OCI-LY7 (cell line): ENCODE measurements at regions not wholly inside any gene's neighbourhood (a gene's known extent, or its start where the extent isn't known, plus 50 kb on each side); places are given as distances from the start of the nearest gene placed in this dataset.

Source experiments
- BruUV-seq: library from RNA; stranded (reverse); fragments of 400-500 nt; replicated peaks from 2 replicates; lab custom pipeline; 2021; lab: Mats Ljungman, UMichigan
- CTCF ChIA-PET: fragments of 300-600 bp; sonication (Branson Sonifier 250); formaldehyde crosslinking; loops from one replicate; lab custom pipeline; 2022; ENCODE audit warnings: antibody characterized with exemption; ENCODE audit not compliant: unreplicated experiment; lab: Charles Lee
- POLR2A ChIA-PET: fragments of 300-600 bp; sonication (Branson Sonifier 250); formaldehyde crosslinking; loops from one replicate; lab custom pipeline; 2022; ENCODE audit warnings: antibody characterized with exemption; lab: Charles Lee
- DNase-seq: peaks from one replicate; pipeline ENCODE4 v3.0.0-alpha.2; 2015; ENCODE audit warnings: low spot score
- H2AFZ ChIP-seq: fragments of 200-600 bp; sonication (generic), shearing (Covaris generic); 2 replicates; pipeline ENCODE4 v1.6.1; 2014; ENCODE audit warnings: mild to moderate bottlenecking, antibody characterized with exemption, low read length, moderate library complexity
- H3K27ac ChIP-seq: fragments of 200-600 bp; sonication (generic); 2 replicates; pipeline ENCODE4 v1.5.1; 2014; ENCODE audit warnings: mixed run types, low read depth, mild to moderate bottlenecking, moderate library complexity, low read length, inconsistent platforms; ENCODE audit not compliant: poor library complexity, severe bottlenecking
- H3K36me3 ChIP-seq: fragments of 200-600 bp; sonication (generic); 2 replicates; pipeline ENCODE4 v1.6.1; 2014; ENCODE audit warnings: mild to moderate bottlenecking, antibody characterized with exemption, low read length, moderate library complexity, mixed read lengths; ENCODE audit not compliant: insufficient read depth
- H3K4me1 ChIP-seq: fragments of 200-600 bp; sonication (generic); 2 replicates; pipeline ENCODE4 v1.5.1; 2014; ENCODE audit warnings: mild to moderate bottlenecking, low read length; ENCODE audit not compliant: insufficient read depth, poor library complexity, severe bottlenecking
- H3K4me2 ChIP-seq: fragments of 200-600 bp; sonication (generic); 2 replicates; pipeline ENCODE4 v1.6.1; 2014; ENCODE audit warnings: mild to moderate bottlenecking, low read length
- H3K4me3 ChIP-seq: fragments of 200-600 bp; sonication (generic); 2 replicates; pipeline ENCODE4 v1.5.1; 2014; ENCODE audit warnings: mild to moderate bottlenecking, low read depth, low read length; ENCODE audit not compliant: poor library complexity, severe bottlenecking
- H3K79me2 ChIP-seq: fragments of 200-600 bp; sonication (generic); 2 replicates; pipeline ENCODE4 v1.6.1; 2016; ENCODE audit warnings: low read depth, mild to moderate bottlenecking, low read length, moderate library complexity, mixed read lengths; ENCODE audit not compliant: insufficient read depth
- H3K9me2 ChIP-seq: fragments of 200-600 bp; sonication (generic); 2 replicates; pipeline ENCODE4 v1.6.1; 2016; ENCODE audit warnings: mild to moderate bottlenecking, low read length, mixed read lengths; ENCODE audit not compliant: insufficient read depth
- H3K9me3 ChIP-seq: fragments of 200-600 bp; sonication (generic); 2 replicates; pipeline ENCODE4 v1.6.1; 2014; ENCODE audit warnings: mild to moderate bottlenecking, mixed run types, low read length, mixed read lengths
- H4K20me1 ChIP-seq: fragments of 200-600 bp; sonication (generic); 2 replicates; pipeline ENCODE4 v1.6.1; 2014; ENCODE audit warnings: mild to moderate bottlenecking, antibody characterized with exemption, low read length, moderate library complexity, mixed read lengths; ENCODE audit not compliant: insufficient read depth
- CTCF ChIP-seq: fragments of 200-600 bp; sonication (generic); conservative IDR thresholded peaks from 2 replicates; pipeline ENCODE4 v1.5.1; 2014; ENCODE audit warnings: mild to moderate bottlenecking, antibody characterized with exemption, low read length, moderate library complexity, mixed read lengths
- EZH2phosphoT487 ChIP-seq: fragments of 200-600 bp; sonication (generic); IDR thresholded peaks from 2 replicates; pipeline ENCODE4 v1.6.1; 2018; ENCODE audit warnings: low read depth, borderline replicate concordance, mild to moderate bottlenecking, mixed run types, antibody characterized with exemption, low read length, moderate library complexity, mixed read lengths
- intact Hi-C: fragments of 100-400 bp; cut with micrococcal nuclease; formaldehyde crosslinking; loops from one replicate; pipeline ENCODE4 v1.10.0; 2022; ENCODE audit not compliant: unreplicated experiment

GRCh38 chr7:16135658-16136057 lies 285.7 kb downstream of the CRPPA start:
- Histone ChIP-seq H3K27ac (no peak overlapping the region), H3K79me2 (no peaks in the 10 kb centered on the region), H3K36me3 (no peaks in the 10 kb centered on the region), H4K20me1 (no peaks in the 10 kb centered on the region), H3K4me2 (no peak overlapping the region), H3K9me2 (no peaks in the 10 kb centered on the region), H3K4me3 (no peak overlapping the region), H3K4me1 (no peaks in the 10 kb centered on the region), H3K9me3 (no peaks in the 10 kb centered on the region), H2AFZ (no peak overlapping the region)
- TF ChIP-seq EZH2phosphoT487, result no peak
- TF ChIP-seq CTCF, result no peak
- BruUV-seq, result no TSS peak
- POLR2A ChIA-PET, result no interaction called here
- no peak for DNase-seq
- intact Hi-C loops, result no loop called here
- CTCF ChIA-PET, result no interaction called here

DNA sequence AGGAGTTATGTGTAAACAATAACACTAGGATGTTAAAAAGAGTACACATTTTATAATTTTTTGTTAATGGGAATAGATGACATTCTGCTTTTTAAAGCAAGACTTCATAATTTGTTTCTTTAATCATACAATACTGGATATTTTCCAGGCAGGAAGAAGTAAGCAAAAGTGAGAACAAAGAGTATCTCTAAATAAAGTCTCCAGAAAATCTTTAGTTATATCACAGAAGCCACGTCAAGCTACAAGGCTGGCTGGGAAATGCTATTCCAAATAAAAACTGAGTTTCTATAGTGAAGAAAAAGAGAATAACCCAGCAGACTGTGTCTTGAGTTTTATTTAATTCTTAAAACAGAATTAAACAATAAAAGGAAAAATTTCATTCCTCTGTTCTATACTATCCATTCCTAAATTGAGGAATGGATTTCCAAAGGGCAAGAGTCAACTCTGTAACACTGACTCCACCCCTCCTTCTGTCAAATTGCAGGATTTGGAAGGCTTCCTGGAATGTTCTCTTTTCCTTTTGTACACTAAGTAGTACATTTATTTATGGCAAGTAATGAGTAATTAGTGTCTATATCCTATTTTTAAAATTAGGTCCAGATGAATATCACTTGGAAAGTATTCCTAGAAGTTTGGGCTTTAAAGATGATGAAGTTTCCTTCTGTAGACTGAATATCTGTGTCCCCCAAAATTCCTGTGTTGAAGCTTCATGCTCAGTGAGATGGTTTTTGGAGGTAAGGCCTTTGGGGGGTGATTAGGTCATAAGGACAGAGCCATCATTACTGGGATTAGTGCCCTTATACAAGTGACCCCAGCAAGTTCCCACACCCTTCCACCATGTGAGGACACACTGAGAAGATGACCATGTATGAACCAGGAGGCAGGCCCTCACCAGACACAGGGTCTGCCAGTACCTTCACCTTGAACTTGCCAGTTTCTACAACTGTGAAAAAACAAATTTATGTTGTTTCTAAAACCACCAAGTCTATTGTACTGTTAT lies 290.9 kb downstream of the CRPPA start:
- H3K9me3 ChIP-seq, result no peaks in the 10 kb centered on the region
- H3K4me1 ChIP-seq, result no peaks in the 10 kb centered on the region
- ChIA-PET CTCF (no interaction called here), POLR2A (interaction anchor here (0.6 kb wide), 1 partner anchor 1094 kb away, joined by 3 read pairs; no protein-coding TSS in a partner anchor)
- no peaks in the 10 kb centered on the region for H3K9me2 ChIP-seq
- no peak overlapping the region for H3K4me3 ChIP-seq
- no peaks in the 10 kb centered on the region for H4K20me1 ChIP-seq
- H3K27ac ChIP-seq, result no peak overlapping the region
- BruUV-seq, result no TSS peak
- intact Hi-C loops, result no loop called here
- DNase-seq, result no peak
- no peaks in the 10 kb centered on the region for H3K79me2 ChIP-seq
- no peak for TF ChIP-seq EZH2phosphoT487
- no peak for TF ChIP-seq CTCF
- no peak overlapping the region for H2AFZ ChIP-seq
- H3K4me2 ChIP-seq, result no peak overlapping the region
- H3K36me3 ChIP-seq, result no peaks in the 10 kb centered on the region
